Thyroid gland (tissue), 4 donors: ENCODE measurements at regions not wholly inside any gene's neighbourhood (a gene's known extent, or its start where the extent isn't known, plus 50 kb on each side); places are given as distances from the start of the nearest gene placed in this dataset.

Experiments used
- POLR2A ChIP-seq, 2 donors: fragments of 450-650 bp; IDR thresholded peaks; one replicate each; pipeline ENCODE4 v1.6.1; 2017; ENCODE audit warnings: antibody characterized with exemption in 2 of 2, mild to moderate bottlenecking in 2 of 2, moderate library complexity in 1 of 2
- TF ChIP-seq, protein P1 (sequence below), 6 experiments: fragments of 200-600 bp in 3 of 6; fragments of 450-650 bp in 3 of 6; sonication (generic) in 3 of 6; IDR thresholded peaks; one replicate each; pipeline ENCODE4 v1.5.1; 2016 to 2019; ENCODE audit warnings: antibody characterized with exemption in 6 of 6, mild to moderate bottlenecking in 2 of 6, inconsistent platforms in 1 of 6, moderate library complexity in 1 of 6

- TF ChIP-seq POLR2A (IDR thresholded peaks at IDR 0.05): no peak
- TF ChIP-seq, protein P1, sequence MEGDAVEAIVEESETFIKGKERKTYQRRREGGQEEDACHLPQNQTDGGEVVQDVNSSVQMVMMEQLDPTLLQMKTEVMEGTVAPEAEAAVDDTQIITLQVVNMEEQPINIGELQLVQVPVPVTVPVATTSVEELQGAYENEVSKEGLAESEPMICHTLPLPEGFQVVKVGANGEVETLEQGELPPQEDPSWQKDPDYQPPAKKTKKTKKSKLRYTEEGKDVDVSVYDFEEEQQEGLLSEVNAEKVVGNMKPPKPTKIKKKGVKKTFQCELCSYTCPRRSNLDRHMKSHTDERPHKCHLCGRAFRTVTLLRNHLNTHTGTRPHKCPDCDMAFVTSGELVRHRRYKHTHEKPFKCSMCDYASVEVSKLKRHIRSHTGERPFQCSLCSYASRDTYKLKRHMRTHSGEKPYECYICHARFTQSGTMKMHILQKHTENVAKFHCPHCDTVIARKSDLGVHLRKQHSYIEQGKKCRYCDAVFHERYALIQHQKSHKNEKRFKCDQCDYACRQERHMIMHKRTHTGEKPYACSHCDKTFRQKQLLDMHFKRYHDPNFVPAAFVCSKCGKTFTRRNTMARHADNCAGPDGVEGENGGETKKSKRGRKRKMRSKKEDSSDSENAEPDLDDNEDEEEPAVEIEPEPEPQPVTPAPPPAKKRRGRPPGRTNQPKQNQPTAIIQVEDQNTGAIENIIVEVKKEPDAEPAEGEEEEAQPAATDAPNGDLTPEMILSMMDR (IDR thresholded peaks at IDR 0.05): no peak
Observed at GRCh38 chrY:14246948-14247347, 190.9 kb downstream of the VCY1B start.
